Loucy (cell line): ENCODE measurements at regions not wholly inside any gene's neighbourhood (a gene's known extent, or its start where the extent isn't known, plus 50 kb on each side); places are given as distances from the start of the nearest gene placed in this dataset.

Source experiments
- CTCF ChIP-seq: fragments of 200-600 bp; sonication (generic); conservative IDR thresholded peaks from 2 replicates; pipeline ENCODE4 v1.5.1; 2014; ENCODE audit warnings: mild to moderate bottlenecking, antibody characterized with exemption, low read length
- EZH2phosphoT487 ChIP-seq: fragments of 200-600 bp; IDR thresholded peaks from 2 replicates; pipeline ENCODE4 v1.6.1; 2018; ENCODE audit warnings: antibody characterized with exemption, mild to moderate bottlenecking, moderate library complexity, borderline replicate concordance

GRCh38 chr4:127344071-127344470 is 288.7 kb upstream of the INTU start:
- TF ChIP-seq CTCF: no peak
- TF ChIP-seq EZH2phosphoT487: no peak
